HG03139 (cell line): ENCODE measurements at regions not wholly inside any gene's neighbourhood (a gene's known extent, or its start where the extent isn't known, plus 50 kb on each side); places are given as distances from the start of the nearest gene placed in this dataset.
"Not testable (repeated sequence)": the region's sequence is repeated elsewhere in the genome, so short reads cannot be mapped to it uniquely, and the experiment has no call there.

Source experiments
- ATAC-seq: cut with Tn5 transposase; IDR thresholded peaks from one replicate; pipeline ENCODE4 v1.9.1; 2021; ENCODE audit not compliant: unreplicated experiment

DNA sequence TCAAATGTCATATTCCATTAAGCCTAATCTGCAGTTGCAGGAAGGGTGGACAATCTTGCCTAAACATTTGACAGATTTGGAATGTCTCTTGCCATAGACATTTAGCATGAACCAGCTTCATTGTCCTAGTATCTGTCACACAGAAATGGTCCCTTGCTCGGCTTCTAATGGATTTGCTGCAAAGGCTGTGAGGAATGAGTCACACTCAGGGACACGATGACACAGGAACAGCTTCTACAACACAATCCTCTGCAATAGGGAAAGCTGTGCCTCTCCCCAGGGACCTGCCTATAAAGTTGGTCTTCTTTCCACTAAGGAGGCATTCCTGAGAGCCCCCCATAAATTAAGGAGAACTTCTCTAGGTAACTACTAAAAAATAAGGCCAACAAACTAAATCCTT, 155.1 kb upstream of the L3MBTL4 start:
- no peak for ATAC-seq

DNA sequence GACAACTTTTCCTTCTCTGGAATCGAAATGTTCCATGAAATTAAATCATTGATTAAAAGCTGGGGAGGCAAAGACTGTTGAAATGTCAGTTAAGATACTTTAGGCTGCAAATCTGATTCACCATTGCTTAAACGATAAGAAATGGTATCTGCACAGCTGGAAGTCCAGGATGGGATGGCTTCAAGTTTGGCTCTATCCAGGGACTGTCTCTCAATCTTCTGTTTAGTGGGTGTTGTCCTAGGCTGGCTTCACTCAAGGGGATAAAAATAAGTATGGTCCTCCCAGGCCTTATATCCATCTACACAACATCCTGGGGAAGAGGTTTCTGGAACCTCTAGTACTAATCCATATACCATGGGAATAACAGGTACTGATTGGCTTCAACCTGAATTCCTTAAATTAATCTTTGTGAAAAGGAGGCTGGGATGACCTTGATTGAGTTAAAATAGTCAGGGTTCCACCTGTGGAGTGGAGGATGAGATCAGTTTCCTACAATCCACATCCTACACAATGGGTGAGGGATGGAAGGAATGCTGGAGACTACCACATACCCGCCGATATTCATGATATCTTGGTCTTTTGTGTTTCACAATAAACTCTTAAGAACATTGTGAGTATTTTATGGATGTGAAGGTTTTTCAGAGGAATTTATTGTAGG, 156.0 kb upstream of the L3MBTL4 start:
- ATAC-seq, result no peak

DNA sequence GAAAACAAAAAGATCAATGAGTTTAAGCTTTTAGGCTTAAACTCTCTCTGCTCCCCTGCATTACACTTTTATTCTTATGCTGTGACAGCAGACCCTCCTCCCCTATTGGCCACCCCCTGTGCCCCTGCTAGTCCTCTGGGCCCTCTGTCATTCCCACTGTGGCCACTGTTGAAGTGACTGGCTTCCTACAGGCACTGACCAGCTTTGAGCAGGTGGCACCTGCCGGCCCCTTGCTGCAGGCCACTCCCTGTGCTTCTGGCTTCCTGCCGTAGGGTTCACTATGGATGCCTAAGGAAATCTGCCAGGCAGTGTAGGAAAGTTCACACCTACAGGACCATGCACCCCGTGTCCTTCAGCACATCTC, 156.5 kb upstream of the L3MBTL4 start:
- no peak for ATAC-seq

DNA sequence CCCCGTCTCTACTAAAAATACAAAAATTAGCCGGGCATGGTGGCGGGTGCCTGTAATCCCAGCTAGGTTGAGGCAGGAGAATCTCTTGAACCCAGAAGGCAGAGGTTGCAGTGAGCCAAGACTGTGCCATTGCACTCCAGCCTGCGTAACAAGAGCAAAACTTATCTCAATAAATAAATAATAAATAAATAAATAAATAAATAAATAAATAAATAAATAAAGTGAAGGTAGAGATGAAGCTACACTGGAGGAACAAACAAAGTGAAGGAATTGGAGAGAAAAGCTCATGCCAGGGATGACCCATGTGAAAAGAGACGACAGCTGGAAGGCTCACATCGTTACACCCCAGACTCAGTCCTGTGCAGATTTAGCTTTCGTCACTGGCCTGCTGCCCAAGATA, 157.3 kb upstream of the ARHGAP28 start:
- ATAC-seq, result not testable (repeated sequence)

DNA sequence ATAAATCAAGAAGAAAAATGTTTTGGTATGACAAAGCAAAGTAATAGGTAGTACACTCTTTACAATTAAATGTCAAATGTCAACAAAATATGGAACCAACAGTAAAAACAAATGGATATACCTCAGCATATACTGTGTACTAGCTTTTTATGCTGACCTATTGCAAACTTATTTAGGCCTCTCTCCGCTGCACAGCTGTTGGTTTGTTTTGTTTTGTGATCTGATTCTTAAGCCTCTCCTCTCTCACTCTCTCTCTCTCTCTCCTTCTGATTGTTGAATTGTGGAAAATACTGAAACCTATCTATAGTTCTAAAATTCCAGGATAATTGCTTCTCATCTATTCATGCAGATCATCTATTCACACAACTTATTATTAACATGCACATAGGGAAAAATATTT, 154.9 kb upstream of the ARHGAP28 start:
- no peak for ATAC-seq

DNA sequence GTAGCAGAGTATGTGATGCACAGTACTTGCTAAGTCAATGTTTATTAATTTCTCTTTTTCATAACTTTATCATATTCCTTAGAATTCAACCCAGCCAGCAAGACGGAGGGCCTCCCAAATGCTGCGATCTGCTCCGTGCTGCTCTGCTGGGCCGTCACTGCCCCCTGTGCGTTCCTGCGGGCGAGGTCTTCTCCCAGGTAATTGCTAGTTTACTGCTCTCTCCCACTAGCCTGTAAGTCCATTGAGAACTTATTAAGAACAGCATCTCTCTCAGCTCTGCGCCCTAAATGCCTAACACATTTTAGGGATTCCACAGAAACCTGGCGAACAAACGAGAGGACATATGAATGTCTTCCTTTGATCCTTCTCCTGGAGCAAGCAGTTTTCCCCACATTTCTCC, 153.6 kb upstream of the ARHGAP28 start:
- no peak for ATAC-seq

DNA sequence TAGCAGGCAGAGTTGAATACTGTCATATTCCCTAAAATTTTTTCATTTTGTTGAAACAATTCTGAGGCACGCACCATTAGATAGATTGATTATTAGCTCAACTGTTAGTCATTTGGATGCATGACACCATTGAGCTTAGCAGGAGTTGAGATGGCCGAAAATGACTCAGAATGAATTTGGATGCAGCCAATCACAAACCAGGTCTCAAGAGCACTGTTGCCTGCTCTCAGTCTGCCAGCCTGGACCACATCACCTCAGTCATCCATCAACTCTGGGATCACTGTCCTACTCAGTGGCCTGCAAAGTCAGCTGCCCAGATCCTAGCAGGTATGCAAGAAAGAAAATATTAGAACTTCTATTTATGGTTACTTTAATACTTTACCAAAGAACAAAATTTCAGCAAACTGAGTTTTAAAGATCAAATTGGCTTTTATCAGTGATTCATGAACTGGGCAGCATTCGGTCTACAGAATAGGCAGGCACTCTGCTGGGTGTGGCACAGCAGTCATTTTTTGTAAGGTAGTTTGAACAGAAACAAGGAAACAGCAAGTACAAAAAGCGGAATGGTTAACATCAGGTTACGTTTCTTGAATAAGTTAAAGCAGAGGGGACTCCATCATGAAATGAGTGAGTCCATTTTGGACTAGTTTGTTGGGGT, 152.7 kb upstream of the ARHGAP28 start:
- no peak for ATAC-seq

DNA sequence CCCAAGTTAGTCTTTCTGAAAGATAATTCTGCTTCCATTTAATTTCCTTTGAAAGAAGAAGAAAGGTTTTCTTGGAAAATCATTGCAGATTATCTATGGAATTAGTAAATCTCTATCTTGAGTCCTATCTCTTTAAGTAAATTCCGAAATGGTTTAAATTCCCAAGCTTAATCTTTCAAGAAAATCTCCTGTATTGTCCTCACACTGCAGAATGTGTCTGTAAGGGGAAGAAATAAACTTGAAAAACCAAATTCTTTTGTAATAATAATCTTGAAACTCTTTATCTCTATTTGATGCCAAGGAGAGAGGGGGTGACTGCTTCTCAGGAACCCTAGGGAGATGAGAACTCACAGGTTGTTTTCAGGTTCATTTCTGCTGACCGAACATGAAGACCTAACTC, 150.8 kb upstream of the ARHGAP28 start:
- ATAC-seq, result no peak

DNA sequence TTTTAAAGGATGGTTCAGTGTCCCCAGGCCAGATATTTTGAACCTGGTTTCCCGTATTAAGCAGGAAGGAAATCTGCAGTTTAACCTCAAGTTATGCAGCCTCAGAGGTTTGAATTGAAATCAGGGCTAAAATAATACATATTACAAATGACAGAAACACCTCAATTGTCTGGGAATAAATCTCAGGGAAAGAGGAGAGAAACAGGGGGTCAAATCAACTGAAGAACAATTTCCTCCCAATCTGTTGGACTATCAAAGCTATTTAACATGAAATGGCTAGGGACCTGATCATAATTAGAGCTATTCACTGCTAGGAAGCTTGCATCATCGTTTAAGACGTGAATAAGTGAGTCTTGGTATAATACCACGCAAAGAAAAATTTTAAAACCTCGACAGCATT, 150.0 kb upstream of the ARHGAP28 start:
- ATAC-seq, result no peak

DNA sequence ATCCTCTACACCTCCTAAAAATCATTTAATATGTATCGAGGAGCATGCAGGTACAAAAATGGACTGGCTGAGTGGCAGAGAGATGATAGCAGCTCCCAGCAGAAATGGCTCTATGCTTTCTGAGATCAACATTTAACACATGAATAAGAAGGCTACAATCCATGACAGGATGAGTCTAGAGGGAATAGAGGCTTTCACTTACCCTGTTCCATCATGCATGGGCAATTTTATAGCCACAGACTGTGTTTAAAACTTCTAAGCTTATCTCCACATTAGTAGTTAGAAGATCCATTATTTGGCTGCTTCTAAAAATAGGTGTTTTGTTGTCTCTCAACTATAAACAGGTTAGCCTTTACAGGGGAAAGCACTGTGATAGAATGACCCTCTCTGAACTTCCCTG, 149.1 kb upstream of the ARHGAP28 start:
- ATAC-seq, result no peak

DNA sequence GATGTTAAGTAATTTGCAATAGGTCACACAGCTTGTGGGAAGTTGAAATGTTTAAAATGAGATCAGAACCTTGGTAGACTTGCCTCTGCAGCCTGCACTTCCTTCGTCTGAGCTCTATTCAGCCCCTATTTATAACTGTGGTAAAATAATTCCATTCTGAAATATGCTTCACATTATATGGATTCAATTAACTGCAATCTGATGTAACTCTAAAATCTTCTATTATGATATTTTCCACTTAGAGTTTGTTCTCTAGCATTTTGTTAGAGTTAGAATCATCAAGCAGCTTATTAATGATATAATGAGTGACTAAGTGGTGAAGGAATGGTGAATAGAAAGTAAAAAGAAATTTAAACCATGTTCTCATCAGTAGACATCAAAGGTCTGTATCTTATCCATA, 139.6 kb upstream of the ARHGAP28 start:
- ATAC-seq, result no peak

DNA sequence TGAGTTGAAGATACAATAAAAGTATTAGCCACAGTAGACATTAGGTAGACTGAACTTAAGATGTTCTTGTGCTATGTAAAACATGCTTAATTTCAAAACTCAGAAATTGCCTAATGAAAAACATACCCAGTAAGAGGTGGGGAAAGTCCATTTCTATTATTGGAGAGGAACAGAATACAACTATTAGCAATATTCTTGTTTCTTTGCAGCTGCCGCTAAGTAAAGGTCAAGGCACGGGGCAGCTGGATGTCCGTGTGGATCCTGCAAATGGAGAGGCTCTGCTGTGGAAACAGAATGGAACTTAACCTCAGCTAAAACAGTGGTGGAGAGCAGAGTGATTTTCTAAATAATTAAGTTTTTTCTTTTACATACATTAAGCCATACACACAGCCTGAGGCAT, 139.2 kb upstream of the ARHGAP28 start:
- no peak for ATAC-seq

DNA sequence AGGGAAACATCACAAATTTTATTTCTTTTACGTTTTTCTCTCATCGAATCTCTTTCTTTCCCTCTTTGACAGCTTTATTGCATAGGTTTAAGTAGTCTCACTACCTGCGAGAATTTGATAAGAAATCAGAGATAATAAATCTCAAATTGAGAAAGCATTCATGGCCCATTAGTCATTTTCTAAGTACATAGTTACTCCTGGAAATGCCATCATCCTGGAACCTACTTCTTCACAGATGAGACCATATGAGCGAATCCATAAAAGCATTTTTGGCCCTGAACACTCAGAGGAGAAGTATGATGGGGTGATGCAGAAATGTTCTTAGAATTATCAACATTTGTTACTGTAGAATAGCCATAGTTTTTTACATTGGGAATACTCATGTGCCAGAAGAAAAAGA, 138.0 kb upstream of the ARHGAP28 start:
- ATAC-seq, result no peak

DNA sequence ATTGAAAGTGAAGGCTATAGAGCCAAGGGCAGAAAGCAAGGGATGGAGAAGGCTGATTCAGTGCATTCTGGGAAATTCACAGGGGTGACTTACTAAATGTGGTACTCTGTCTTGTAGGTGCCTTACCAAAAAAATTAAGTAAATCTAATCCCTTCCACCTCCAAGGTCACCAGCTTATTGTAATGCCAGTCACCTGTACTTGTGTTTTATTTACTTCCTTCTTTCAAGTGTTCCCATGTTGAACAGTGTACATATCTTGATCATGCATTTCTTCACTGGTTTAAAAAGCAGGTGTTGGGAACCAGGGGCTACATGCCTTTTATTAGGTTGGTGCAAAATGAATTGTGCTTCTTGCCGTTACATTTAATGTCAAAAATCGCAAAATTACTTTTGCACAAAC, 137.0 kb upstream of the ARHGAP28 start:
- no peak for ATAC-seq

DNA sequence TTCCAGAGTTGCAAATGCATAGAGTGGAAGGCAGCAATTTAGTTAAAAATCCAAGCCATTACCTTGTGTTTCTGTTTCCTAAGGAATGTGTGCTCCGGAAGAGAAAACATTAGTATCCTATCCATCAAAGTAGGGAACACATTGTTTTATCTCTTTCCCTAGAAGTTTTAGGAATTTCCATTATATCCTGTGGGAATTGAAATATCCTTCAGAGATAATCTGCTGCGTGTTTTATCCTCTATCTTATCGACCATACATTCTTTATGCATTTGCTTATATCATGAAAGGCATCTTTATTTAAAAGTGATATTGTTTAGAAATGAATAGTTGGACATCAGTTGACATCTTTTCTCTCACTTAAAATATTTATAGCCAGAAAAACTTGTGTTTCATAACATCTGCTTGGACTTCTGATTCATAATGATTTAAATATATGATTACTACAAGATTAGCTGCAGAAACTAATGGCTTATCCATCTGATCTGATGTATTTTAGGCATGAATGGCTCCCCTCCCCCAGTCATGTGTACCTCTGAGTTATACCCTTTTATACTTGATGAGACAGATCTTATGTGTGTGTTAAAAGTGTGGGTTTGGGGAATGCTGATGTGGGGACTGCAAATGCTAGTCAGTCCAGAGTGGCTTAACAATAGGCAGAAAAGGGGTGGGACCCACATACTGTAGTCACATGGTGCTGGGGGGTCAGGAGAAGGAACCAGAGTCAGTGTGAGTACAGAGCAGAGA, 136.2 kb upstream of the ARHGAP28 start:
- no peak for ATAC-seq

DNA sequence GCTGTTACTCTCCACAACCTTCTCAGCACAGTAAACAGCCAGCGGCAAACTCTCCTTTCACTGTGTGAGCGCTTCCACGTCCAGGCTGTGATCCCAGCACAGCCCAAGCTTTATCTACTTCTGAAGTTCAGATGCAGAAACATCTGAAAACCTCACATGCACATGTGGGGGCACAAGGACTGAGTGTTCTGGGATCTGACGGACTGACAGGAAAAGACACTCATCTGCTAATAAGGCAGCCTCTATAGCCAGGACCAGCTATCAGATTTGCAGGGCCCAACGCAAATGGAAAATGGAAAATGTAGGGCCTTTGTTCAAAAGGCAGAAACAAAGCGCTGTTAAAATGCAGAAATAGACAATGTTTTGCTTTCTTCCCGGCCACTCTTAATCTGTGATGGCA, 133.8 kb upstream of the ARHGAP28 start:
- no peak for ATAC-seq

DNA sequence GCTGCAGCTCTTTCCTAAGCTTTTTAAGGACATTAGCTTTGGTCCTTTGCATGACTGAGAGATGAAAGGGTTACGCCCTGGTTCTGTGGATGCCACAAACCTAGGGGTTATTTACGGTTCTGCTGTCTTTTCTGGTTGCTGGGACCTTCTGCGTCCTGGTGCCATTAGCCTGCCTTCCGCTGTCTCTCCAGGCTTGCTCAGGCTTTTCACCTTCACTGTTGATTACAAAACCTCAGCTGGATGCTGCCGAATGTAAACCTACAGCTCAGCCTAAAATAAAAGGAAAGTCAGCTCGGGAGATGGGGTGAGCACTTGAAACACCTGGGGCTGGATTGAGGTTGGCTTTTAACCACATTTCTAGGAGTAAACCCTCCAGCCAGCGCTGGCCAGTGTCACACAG, 130.9 kb upstream of the ARHGAP28 start:
- ATAC-seq, result no peak

DNA sequence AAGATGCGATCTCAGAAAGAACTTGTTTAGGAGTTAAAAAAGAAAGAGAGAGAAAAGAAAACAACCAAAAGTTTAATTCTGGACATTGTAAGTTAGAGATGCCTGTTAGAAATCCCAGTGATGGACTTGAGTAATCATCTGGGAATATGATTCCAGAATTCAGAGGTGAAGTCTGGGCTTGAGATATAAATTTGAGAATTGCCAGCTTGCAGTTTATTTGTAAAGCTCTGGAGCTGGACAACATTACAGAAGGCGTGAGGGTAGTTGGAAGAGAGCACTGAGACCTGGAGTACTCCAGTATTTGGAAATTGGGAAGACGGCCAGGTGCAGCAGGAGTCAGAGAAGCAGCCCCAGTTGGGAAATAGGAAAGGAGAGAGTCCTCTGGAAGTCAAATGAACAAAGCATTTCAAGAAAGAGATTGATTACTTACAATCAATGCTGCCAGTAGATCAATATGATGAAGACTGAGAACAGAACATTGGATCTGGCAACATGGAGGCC, 128.8 kb upstream of the ARHGAP28 start:
- ATAC-seq, result no peak

DNA sequence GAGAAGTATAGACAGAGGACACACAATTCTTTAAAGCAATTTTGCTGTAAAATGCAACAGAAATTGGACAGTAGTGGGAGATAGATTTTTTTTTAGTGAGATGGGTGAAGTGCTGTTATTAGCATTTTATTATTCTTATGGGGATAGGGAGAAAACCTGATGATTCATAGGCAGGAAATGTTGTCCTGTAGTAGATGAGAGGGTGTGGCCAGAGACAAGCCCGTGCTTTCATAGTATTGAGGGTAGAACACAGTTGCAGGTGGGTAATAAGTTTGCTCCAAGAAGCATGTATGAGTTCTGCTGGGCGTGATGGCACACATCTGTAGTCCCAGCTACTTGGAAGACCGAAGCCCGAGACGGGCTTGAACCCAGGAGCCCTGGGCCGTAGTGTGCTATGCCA, 128.3 kb upstream of the ARHGAP28 start:
- ATAC-seq, result no peak

DNA sequence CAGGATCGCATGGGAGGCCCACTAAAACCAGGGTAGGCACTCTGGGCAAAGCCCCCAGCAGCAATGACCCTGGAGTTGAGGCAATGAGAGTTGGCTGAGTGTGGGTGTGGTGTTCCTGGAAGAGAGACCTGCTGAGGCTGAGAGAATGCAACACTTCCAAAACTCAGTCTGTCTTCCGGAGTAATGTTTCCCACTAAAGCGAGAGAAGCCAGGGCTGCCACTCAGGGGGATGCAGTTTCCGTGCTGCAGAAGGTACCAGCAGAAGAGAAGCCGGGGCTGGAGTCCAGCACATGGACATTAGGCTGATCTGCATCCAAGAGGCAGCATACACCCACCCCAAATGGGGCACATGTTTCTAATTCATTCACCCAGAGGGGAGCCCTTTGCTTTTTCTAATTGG, 127.2 kb upstream of the ARHGAP28 start:
- ATAC-seq, result no peak

DNA sequence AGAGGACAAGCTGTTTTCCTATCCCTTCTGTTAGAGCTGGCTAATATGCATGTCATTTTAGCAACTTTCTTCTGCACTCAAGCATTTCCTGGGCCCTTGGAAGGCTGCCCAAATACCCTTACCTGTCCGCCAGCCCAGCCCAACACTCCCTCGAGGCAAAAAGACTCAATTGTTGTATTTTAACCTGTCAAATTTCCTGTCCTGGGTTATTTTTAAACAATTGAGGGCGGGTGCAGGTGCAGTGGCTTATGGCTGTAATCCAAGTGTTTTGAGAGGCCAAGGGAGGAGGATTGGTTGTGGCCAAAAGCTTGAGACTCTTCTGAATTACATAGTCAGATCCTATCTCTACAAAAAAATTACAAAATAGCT, 125.0 kb upstream of the ARHGAP28 start:
- no peak for ATAC-seq

DNA sequence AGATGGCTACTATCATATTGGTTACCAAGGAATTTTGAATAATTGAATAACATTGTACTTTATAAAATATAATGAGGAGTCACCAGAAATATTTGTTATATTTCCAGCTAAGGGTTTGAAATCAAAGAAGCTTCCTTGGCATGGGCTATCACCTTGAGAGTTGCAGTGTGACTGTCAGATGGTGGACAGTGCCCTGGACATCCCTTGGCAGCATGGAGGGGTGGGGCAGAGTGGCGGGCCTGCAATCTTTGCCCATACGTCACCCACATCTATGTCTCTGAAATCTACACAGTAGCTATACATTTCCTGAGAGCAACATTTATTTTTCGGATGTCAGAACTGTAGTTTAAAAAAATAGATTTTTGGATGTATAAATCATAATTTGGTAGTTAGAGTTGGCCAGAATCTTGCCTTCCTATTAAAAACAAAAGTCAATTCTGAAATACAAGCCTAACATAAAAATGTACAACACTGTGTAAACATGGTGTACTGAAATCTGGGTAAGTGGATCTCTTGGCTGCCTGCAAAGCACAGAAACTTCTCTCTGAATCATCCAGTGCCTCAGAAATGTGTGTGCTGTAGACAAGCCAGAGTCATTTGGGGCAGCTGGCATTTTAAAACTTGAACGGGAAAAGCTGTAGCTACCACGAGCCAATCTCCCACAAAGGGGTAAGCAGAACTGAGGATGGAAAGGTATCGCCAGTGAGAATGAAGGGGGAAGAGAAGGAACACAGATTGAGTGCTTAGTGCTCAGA, 124.2 kb upstream of the ARHGAP28 start:
- ATAC-seq, result no peak
